ENCODE measurements at regions not wholly inside any gene's neighbourhood (a gene's known extent, or its start where the extent isn't known, plus 50 kb on each side); places are given as distances from the start of the nearest gene placed in this dataset.

- H3K27ac Mint-ChIP-seq (ENCODE audit: unreplicated experiment): peak overlapping the region; percentile 21
- no peak overlapping the region for H3K4me3 ChIP-seq (ENCODE audit: insufficient read depth, low read depth, low read length)
- no peak for FAIRE-seq
These were observed 418.2 kb downstream of the HAPSTR1 start for GRCh38 chr16:9509663-9510062.

GRCh38 chr16:9511389-9511788 lies 419.9 kb downstream of the HAPSTR1 start:
- FAIRE-seq: no peak
- no peak for TF ChIP-seq EZH2 (IDR thresholded peaks at IDR 0.05; ENCODE audit: insufficient read depth, low read length)
- no peak for TF ChIP-seq CTCF (IDR thresholded peaks at IDR 0.05; ENCODE audit: insufficient read depth, low read depth, low read length)

More at GRCh38 chr16:9509663-9510062, 418.2 kb downstream of the HAPSTR1 start:
- Histone ChIP-seq H3K79me2 (ENCODE audit: insufficient read depth, low read length) (no peaks in the 10 kb centered on the region), H3K27ac (ENCODE audit: low read depth, low read length) (no peak overlapping the region), H3K36me3 (ENCODE audit: insufficient read depth, low read length) (no peaks in the 10 kb centered on the region), H3K9me3 (ENCODE audit: insufficient read depth, low read depth, low read length) (peaks cover 7% of the 10 kb centered on the region), H3K4me1 (ENCODE audit: insufficient read depth, low read length) (no peaks in the 10 kb centered on the region), H3K4me2 (ENCODE audit: low read length) (no peak overlapping the region), H2AFZ (ENCODE audit: low read depth, low read length) (no peak overlapping the region), H4K20me1 (ENCODE audit: insufficient read depth, low read length) (no peaks in the 10 kb centered on the region), H3K9ac (ENCODE audit: low read length) (no peak overlapping the region), H3K27me3 (ENCODE audit: insufficient read depth, low read length) (no peaks in the 10 kb centered on the region)
- DNase-seq (ENCODE audit: low read depth): no peak
- peaks cover 4% of the 10 kb centered on the region for H3K4me1 Mint-ChIP-seq (ENCODE audit: low read depth, unreplicated experiment)
- TF ChIP-seq EZH2 (IDR thresholded peaks at IDR 0.05; ENCODE audit: insufficient read depth, low read length): no peak
- no peak for TF ChIP-seq CTCF (IDR thresholded peaks at IDR 0.05; ENCODE audit: insufficient read depth, low read depth, low read length)
- H3K4me3 Mint-ChIP-seq (ENCODE audit: unreplicated experiment): no peak overlapping the region
- no peaks in the 10 kb centered on the region for H3K36me3 Mint-ChIP-seq (ENCODE audit: low read depth, unreplicated experiment)
- H3K27me3 Mint-ChIP-seq (ENCODE audit: low read depth, unreplicated experiment): peaks cover 4% of the 10 kb centered on the region
- H3K9me3 Mint-ChIP-seq (ENCODE audit: unreplicated experiment): peaks cover 5% of the 10 kb centered on the region

DNA sequence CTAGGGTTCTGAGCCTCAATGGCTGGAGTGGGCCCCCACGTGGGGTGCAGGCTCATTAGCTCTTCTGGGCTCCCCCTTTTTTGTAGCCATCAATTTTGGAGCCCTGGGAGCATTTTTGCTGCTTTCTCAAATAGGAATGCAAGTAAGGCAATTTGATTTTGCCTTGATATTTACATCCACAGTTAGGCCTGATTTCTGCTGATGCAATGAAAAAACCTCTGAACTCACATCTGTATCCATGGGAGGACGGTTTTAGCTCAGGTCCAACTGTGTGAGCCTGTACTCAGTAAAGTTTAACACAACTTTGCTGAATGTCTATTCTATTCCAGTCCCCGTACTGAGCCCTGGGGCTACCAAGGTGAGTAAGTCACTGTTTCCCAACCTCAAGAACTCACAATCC lies 425.0 kb downstream of the HAPSTR1 start:
- H4K20me1 ChIP-seq (ENCODE audit: insufficient read depth, low read length): no peaks in the 10 kb centered on the region
- H3K9me3 ChIP-seq (ENCODE audit: insufficient read depth, low read depth, low read length): peaks cover 4% of the 10 kb centered on the region
- H3K27ac ChIP-seq (ENCODE audit: low read depth, low read length): no peak overlapping the region
- H3K9ac ChIP-seq (ENCODE audit: low read length): no peak overlapping the region
- no peaks in the 10 kb centered on the region for H3K36me3 ChIP-seq (ENCODE audit: insufficient read depth, low read length)
- H3K9me3 Mint-ChIP-seq (ENCODE audit: unreplicated experiment): peaks cover 5% of the 10 kb centered on the region
- H2AFZ ChIP-seq (ENCODE audit: low read depth, low read length): no peak overlapping the region
- H3K4me3 ChIP-seq (ENCODE audit: insufficient read depth, low read depth, low read length): no peak overlapping the region
- no peaks in the 10 kb centered on the region for H3K27me3 Mint-ChIP-seq (ENCODE audit: low read depth, unreplicated experiment)
- FAIRE-seq: no peak
- no peaks in the 10 kb centered on the region for H3K79me2 ChIP-seq (ENCODE audit: insufficient read depth, low read length)
- H3K36me3 Mint-ChIP-seq (ENCODE audit: low read depth, unreplicated experiment): no peaks in the 10 kb centered on the region
- no peaks in the 10 kb centered on the region for H3K4me1 Mint-ChIP-seq (ENCODE audit: low read depth, unreplicated experiment)
- no peaks in the 10 kb centered on the region for H3K27me3 ChIP-seq (ENCODE audit: insufficient read depth, low read length)
- no peak overlapping the region for H3K4me3 Mint-ChIP-seq (ENCODE audit: unreplicated experiment)
- no peak for TF ChIP-seq EZH2 (IDR thresholded peaks at IDR 0.05; ENCODE audit: insufficient read depth, low read length)
- no peak for TF ChIP-seq CTCF (IDR thresholded peaks at IDR 0.05; ENCODE audit: insufficient read depth, low read depth, low read length)
- no peaks in the 10 kb centered on the region for H3K4me1 ChIP-seq (ENCODE audit: insufficient read depth, low read length)
- no peak overlapping the region for H3K27ac Mint-ChIP-seq (ENCODE audit: unreplicated experiment)
- DNase-seq (ENCODE audit: low read depth): no peak
- no peak overlapping the region for H3K4me2 ChIP-seq (ENCODE audit: low read length)

More at GRCh38 chr16:9511389-9511788, 419.9 kb downstream of the HAPSTR1 start:
- H3K9me3 Mint-ChIP-seq (ENCODE audit: unreplicated experiment): peaks cover 5% of the 10 kb centered on the region
- H3K27ac ChIP-seq (ENCODE audit: low read depth, low read length): no peak overlapping the region
- no peak overlapping the region for H3K4me3 Mint-ChIP-seq (ENCODE audit: unreplicated experiment)
- H3K79me2 ChIP-seq (ENCODE audit: insufficient read depth, low read length): no peaks in the 10 kb centered on the region
- no peaks in the 10 kb centered on the region for H3K36me3 ChIP-seq (ENCODE audit: insufficient read depth, low read length)
- H3K36me3 Mint-ChIP-seq (ENCODE audit: low read depth, unreplicated experiment): no peaks in the 10 kb centered on the region
- H3K27ac Mint-ChIP-seq (ENCODE audit: unreplicated experiment): no peak overlapping the region
- no peak overlapping the region for H3K9ac ChIP-seq (ENCODE audit: low read length)
- no peak overlapping the region for H2AFZ ChIP-seq (ENCODE audit: low read depth, low read length)
- H3K27me3 ChIP-seq (ENCODE audit: insufficient read depth, low read length): no peaks in the 10 kb centered on the region
- H3K4me2 ChIP-seq (ENCODE audit: low read length): no peak overlapping the region
- H3K4me1 ChIP-seq (ENCODE audit: insufficient read depth, low read length): no peaks in the 10 kb centered on the region
- no peaks in the 10 kb centered on the region for H4K20me1 ChIP-seq (ENCODE audit: insufficient read depth, low read length)
- peaks cover 4% of the 10 kb centered on the region for H3K27me3 Mint-ChIP-seq (ENCODE audit: low read depth, unreplicated experiment)
- no peak for DNase-seq (ENCODE audit: low read depth)
- peaks cover 4% of the 10 kb centered on the region for H3K4me1 Mint-ChIP-seq (ENCODE audit: low read depth, unreplicated experiment)
- H3K9me3 ChIP-seq (ENCODE audit: insufficient read depth, low read depth, low read length): peaks cover 7% of the 10 kb centered on the region
- no peak overlapping the region for H3K4me3 ChIP-seq (ENCODE audit: insufficient read depth, low read depth, low read length)
